ENCODE measurements at regions not wholly inside any gene's neighbourhood (a gene's known extent, or its start where the extent isn't known, plus 50 kb on each side); places are given as distances from the start of the nearest gene placed in this dataset.

DNA sequence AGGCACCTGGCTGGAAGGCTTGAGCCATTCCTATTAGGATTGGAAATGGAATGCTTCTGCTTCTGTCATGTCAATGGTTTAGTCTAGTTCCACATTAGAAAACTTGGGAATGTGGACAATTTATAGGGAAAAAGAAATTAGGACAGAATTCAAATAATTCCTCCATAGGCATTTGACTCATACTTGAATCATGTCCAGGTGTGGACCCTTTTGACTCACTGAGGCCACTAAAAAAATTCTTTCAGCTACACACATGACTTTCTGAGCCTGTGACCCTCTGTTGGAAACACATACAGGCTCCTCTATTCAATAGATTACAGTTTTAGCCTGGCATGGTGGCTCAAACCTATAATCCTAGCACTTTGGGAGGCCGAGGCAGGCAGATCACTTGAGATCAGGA is 100.5 kb downstream of the RASSF10 start:
- no peak for TF ChIP-seq KLF1 (tag; IDR thresholded peaks at IDR 0.05)
- TF ChIP-seq KAT2B (IDR thresholded peaks at IDR 0.05; ENCODE audit: low read depth, low read length) = no peak
- no peaks in the 10 kb centered on the region for H3K79me2 ChIP-seq (ENCODE audit: control insufficient read depth, insufficient read depth, low read length)
- H3K4me3 ChIP-seq = no peak overlapping the region
- H2AFZ ChIP-seq (ENCODE audit: low read depth, low read length) = no peak overlapping the region
- H3K27me3 ChIP-seq (ENCODE audit: control insufficient read depth in 2 of 2, insufficient read depth in 2 of 2, low read length in 2 of 2) = no peaks in the 10 kb centered on the region
- H3K4me1 ChIP-seq (replicated peaks in 1 of 2; ENCODE audit: control insufficient read depth in 2 of 2, insufficient read depth in 2 of 2, low read length in 2 of 2) = peaks cover 27 to 39% of the 10 kb centered on the region in 2 experiments
- no peak overlapping the region for H3K27ac ChIP-seq (ENCODE audit: extremely low read depth, low read depth, low read length)
- ChIA-PET POLR2A (no interaction called here), CTCF (ENCODE audit: low intra/inter-chr PET ratio) (no interaction called here)
- in situ Hi-C loops (cut with MboI) (loop anchor here (10.0 kb wide), 1 partner anchor 115 kb away; no protein-coding TSS in a partner anchor), intact Hi-C loops (cut with micrococcal nuclease) (no loop called here)
- no peaks in the 10 kb centered on the region for H3K36me3 ChIP-seq (ENCODE audit: control insufficient read depth, insufficient read depth, low read length)
- H3K9ac ChIP-seq (ENCODE audit: insufficient read depth in 1 of 2, low read depth in 2 of 2, low read length in 2 of 2) = no peak overlapping the region
- no peaks in the 10 kb centered on the region for H4K20me1 ChIP-seq (replicated peaks; ENCODE audit: control insufficient read depth, insufficient read depth, low read length)
- WGBS (ENCODE audit: insufficient coverage, low coverage, missing lambda C conversion rate) = 88% methylated on average over 1 of the region's 1 CpG
- no peaks in the 10 kb centered on the region for H3K9me1 ChIP-seq (ENCODE audit: control insufficient read depth, insufficient read depth, low read length)
- H3K9me3 ChIP-seq (replicated peaks; ENCODE audit: control insufficient read depth, insufficient read depth, low read depth, low read length) = no peaks in the 10 kb centered on the region
- no peak overlapping the region for H3K4me2 ChIP-seq (ENCODE audit: insufficient read depth, low read length)
- BruUV-seq (replicated peaks) = no TSS peak
- ATAC-seq = no peak
- no peak for FAIRE-seq
- no peak for DNase-seq (ENCODE audit: extremely low read depth in 1 of 4, low spot score in 3 of 4)

DNA sequence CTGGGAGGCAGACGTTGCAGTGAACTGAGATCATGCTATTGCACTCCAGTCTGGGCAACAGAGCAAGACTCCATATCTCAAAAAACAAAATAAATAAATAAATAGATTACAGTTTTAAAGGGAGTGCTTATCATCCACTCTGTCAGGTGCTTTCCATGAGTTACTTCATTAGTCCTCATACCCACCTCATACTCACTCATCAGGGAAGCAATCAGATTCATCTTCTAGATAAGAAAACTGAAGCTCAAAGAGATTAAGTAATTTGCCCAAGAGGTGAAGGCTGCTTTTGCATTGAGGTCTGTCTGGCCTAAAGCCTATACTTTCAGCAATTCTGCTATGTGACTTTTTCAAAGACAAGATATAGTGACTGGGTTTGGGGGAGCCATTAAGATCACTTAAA is 101.0 kb downstream of the RASSF10 start:
- POLR2A ChIA-PET = no interaction called here
- Histone ChIP-seq H3K9me1 (ENCODE audit: control insufficient read depth, insufficient read depth, low read length) (no peaks in the 10 kb centered on the region), H3K36me3 (ENCODE audit: control insufficient read depth, insufficient read depth, low read length) (no peaks in the 10 kb centered on the region), H3K4me2 (ENCODE audit: insufficient read depth, low read length) (no peak overlapping the region), H3K9ac (ENCODE audit: insufficient read depth in 1 of 2, low read depth in 2 of 2, low read length in 2 of 2) (no peak overlapping the region), H3K27me3 (ENCODE audit: control insufficient read depth in 2 of 2, insufficient read depth in 2 of 2, low read length in 2 of 2) (no peaks in the 10 kb centered on the region), H3K9me3 (replicated peaks; ENCODE audit: control insufficient read depth, insufficient read depth, low read depth, low read length) (no peaks in the 10 kb centered on the region), H4K20me1 (replicated peaks; ENCODE audit: control insufficient read depth, insufficient read depth, low read length) (no peaks in the 10 kb centered on the region), H3K4me1 (replicated peaks in 1 of 2; ENCODE audit: control insufficient read depth in 2 of 2, insufficient read depth in 2 of 2, low read length in 2 of 2) (peaks cover 29 to 35% of the 10 kb centered on the region in 2 experiments), H3K27ac (ENCODE audit: extremely low read depth, low read depth, low read length) (no peak overlapping the region), H3K4me3 (no peak overlapping the region), H2AFZ (ENCODE audit: low read depth, low read length) (no peak overlapping the region), H3K79me2 (ENCODE audit: control insufficient read depth, insufficient read depth, low read length) (no peaks in the 10 kb centered on the region)
- DNase-seq (ENCODE audit: extremely low read depth in 1 of 4, low spot score in 3 of 4) = no peak
- ATAC-seq = no peak
- BruUV-seq (replicated peaks) = no TSS peak
- WGBS (ENCODE audit: insufficient coverage, low coverage, missing lambda C conversion rate) = 62% methylated on average over 1 of the region's 1 CpG
- no peak for FAIRE-seq
- in situ Hi-C loops (cut with MboI) (loop anchor here (10.0 kb wide), 1 partner anchor 115 kb away; no protein-coding TSS in a partner anchor), intact Hi-C loops (cut with micrococcal nuclease) (no loop called here)
- CTCF ChIA-PET (ENCODE audit: low intra/inter-chr PET ratio) = no interaction called here
- TF ChIP-seq ZNF384 (IDR thresholded peaks at IDR 0.05; ENCODE audit: low read depth, low read length) (no peak), ATF1 (CRISPR knock-in tag; IDR thresholded peaks at IDR 0.05) (no peak), ATF1 (tag; IDR thresholded peaks at IDR 0.05) (no peak), BDP1 (IDR thresholded peaks at IDR 0.05; ENCODE audit: insufficient read depth, insufficient read length) (no peak), ZNF589 (CRISPR knock-in tag; IDR thresholded peaks at IDR 0.05; ENCODE audit: low read depth) (no peak), ZNF586 (CRISPR knock-in tag; conservative IDR thresholded peaks at IDR 0.05) (no peak), FOXK1 (CRISPR knock-in tag; IDR thresholded peaks at IDR 0.05; ENCODE audit: borderline replicate concordance) (no peak), PCBP1 (IDR thresholded peaks at IDR 0.05; ENCODE audit: low read depth, low read length, poor library complexity, severe bottlenecking) (no peak), SRSF9 (IDR thresholded peaks at IDR 0.05; ENCODE audit: borderline replicate concordance, low read depth, low read length) (no peak), SRSF3 (IDR thresholded peaks at IDR 0.05; ENCODE audit: insufficient read depth, low read length) (no peak), RBM39 (optimal IDR thresholded peaks at IDR 0.05; ENCODE audit: low read depth, low read length) (no peak), CAMTA2 (CRISPR knock-in tag; conservative IDR thresholded peaks at IDR 0.05) (no peak)
- TF ChIP-seq, protein P1, sequence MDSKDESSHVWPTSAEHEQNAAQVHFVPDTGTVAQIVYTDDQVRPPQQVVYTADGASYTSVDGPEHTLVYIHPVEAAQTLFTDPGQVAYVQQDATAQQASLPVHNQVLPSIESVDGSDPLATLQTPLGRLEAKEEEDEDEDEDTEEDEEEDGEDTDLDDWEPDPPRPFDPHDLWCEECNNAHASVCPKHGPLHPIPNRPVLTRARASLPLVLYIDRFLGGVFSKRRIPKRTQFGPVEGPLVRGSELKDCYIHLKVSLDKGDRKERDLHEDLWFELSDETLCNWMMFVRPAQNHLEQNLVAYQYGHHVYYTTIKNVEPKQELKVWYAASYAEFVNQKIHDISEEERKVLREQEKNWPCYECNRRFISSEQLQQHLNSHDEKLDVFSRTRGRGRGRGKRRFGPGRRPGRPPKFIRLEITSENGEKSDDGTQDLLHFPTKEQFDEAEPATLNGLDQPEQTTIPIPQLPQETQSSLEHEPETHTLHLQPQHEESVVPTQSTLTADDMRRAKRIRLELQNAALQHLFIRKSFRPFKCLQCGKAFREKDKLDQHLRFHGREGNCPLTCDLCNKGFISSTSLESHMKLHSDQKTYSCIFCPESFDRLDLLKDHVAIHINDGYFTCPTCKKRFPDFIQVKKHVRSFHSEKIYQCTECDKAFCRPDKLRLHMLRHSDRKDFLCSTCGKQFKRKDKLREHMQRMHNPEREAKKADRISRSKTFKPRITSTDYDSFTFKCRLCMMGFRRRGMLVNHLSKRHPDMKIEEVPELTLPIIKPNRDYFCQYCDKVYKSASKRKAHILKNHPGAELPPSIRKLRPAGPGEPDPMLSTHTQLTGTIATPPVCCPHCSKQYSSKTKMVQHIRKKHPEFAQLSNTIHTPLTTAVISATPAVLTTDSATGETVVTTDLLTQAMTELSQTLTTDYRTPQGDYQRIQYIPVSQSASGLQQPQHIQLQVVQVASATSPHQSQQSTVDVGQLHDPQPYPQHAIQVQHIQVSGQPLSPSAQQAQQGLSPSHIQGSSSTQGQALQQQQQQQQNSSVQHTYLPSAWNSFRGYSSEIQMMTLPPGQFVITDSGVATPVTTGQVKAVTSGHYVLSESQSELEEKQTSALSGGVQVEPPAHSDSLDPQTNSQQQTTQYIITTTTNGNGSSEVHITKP (IDR thresholded peaks at IDR 0.05; ENCODE audit: partially characterized antibody) = no peak
